Endodermal cell (in vitro differentiated cells): ENCODE measurements at regions not wholly inside any gene's neighbourhood (a gene's known extent, or its start where the extent isn't known, plus 50 kb on each side); places are given as distances from the start of the nearest gene placed in this dataset.

ENCODE experiments used
- DNase-seq: peaks from one replicate; pipeline ENCODE4 v3.0.0-alpha.2; 2017
- H3K27ac ChIP-seq: 2 replicates; pipeline ENCODE4 v1.5.1; 2013; ENCODE audit warnings: mild to moderate bottlenecking, low read depth, low read length, moderate library complexity
- H3K27me3 ChIP-seq: 2 replicates; pipeline ENCODE4 v1.6.1; 2013; ENCODE audit warnings: mild to moderate bottlenecking, low read length, moderate library complexity; ENCODE audit not compliant: insufficient read depth, control insufficient read depth, poor library complexity, severe bottlenecking
- H3K36me3 ChIP-seq: 2 replicates; pipeline ENCODE4 v1.7.0; 2013; ENCODE audit warnings: mild to moderate bottlenecking, low read length, moderate library complexity; ENCODE audit not compliant: control insufficient read depth, insufficient read depth
- H3K4me1 ChIP-seq: one replicate; pipeline ENCODE4 v1.7.0; 2013; ENCODE audit warnings: low read length; ENCODE audit not compliant: control insufficient read depth, insufficient read depth
- H3K4me3 ChIP-seq: 2 replicates; pipeline ENCODE4 v1.5.1; 2013; ENCODE audit warnings: mild to moderate bottlenecking, low read length, moderate library complexity
- H3K9ac ChIP-seq: 2 replicates; pipeline ENCODE4 v1.6.1; 2013; ENCODE audit warnings: mild to moderate bottlenecking, low read length, moderate library complexity; ENCODE audit not compliant: poor library complexity, severe bottlenecking; ENCODE audit errors: extremely low read depth
- H3K9me3 ChIP-seq: 2 replicates; pipeline ENCODE4 v1.6.1; 2013; ENCODE audit warnings: mild to moderate bottlenecking, low read length, moderate library complexity; ENCODE audit not compliant: control insufficient read depth
- H3K27ac Mint-ChIP-seq: 2 replicates; pipeline ENCODE4 v1.8.0; 2020; ENCODE audit warnings: mixed read lengths
- H3K27me3 Mint-ChIP-seq: 2 replicates; pipeline ENCODE4 v1.8.0; 2021; ENCODE audit warnings: mild to moderate bottlenecking, mixed read lengths; ENCODE audit not compliant: insufficient read depth
- H3K36me3 Mint-ChIP-seq: 2 replicates; pipeline ENCODE4 v1.8.0; 2020; ENCODE audit warnings: low read depth, mixed read lengths
- H3K4me1 Mint-ChIP-seq: 2 replicates; pipeline ENCODE4 v1.8.0; 2020; ENCODE audit warnings: mixed read lengths
- H3K4me3 Mint-ChIP-seq: 2 replicates; pipeline ENCODE4 v1.8.0; 2020; ENCODE audit warnings: mild to moderate bottlenecking, moderate library complexity, mixed read lengths
- H3K9me3 Mint-ChIP-seq: 2 replicates; pipeline ENCODE4 v1.8.0; 2020; ENCODE audit warnings: mild to moderate bottlenecking, mixed read lengths
- CTCF ChIP-seq: fragments of 200-600 bp; sonication (generic); conservative IDR thresholded peaks from 2 replicates; pipeline ENCODE4 v1.5.0; 2021; ENCODE audit warnings: antibody characterized with exemption, mild to moderate bottlenecking
- WGBS, 2 experiments: methylation state at CpG; one replicate each; pipeline versions ENCODE4 v1.1.5 to v1.1.7; 2013; ENCODE audit warnings: missing lambda C conversion rate in 2 of 2, mixed read lengths in 1 of 2; ENCODE audit not compliant: insufficient coverage in 1 of 2, insufficient read length in 1 of 2; 5-methylcytosine and 5-hydroxymethylcytosine counted together

- Histone ChIP-seq H3K9me3 (no peaks in the 10 kb centered on the region), H3K9ac (no peak overlapping the region), H3K27ac (peak overlapping the region; percentile 63), H3K36me3 (no peaks in the 10 kb centered on the region), H3K4me3 (no peak overlapping the region), H3K27me3 (no peaks in the 10 kb centered on the region), H3K4me1 (no peaks in the 10 kb centered on the region)
- Mint-ChIP-seq H3K27ac (no peak overlapping the region), H3K27me3 (no peaks in the 10 kb centered on the region), H3K9me3 (peaks cover 10% of the 10 kb centered on the region), H3K4me3 (no peak overlapping the region), H3K36me3 (no peaks in the 10 kb centered on the region), H3K4me1 (no peaks in the 10 kb centered on the region)
- 94 to 98% methylated on average over 7 to 9 of the region's 9 CpGs for WGBS, 2 experiments
- TF ChIP-seq CTCF, result no peak
- DNase-seq, result no peak
Observed at GRCh38 chr3:127093312-127093711, 99.6 kb upstream of the PRR23E start.

- DNase-seq, result no peak
- Histone ChIP-seq H3K9ac (no peak overlapping the region), H3K9me3 (no peaks in the 10 kb centered on the region), H3K4me1 (no peaks in the 10 kb centered on the region), H3K27ac (no peak overlapping the region), H3K4me3 (no peak overlapping the region), H3K27me3 (no peaks in the 10 kb centered on the region), H3K36me3 (no peaks in the 10 kb centered on the region)
- H3K4me1 Mint-ChIP-seq, result no peaks in the 10 kb centered on the region
- H3K27ac Mint-ChIP-seq, result no peak overlapping the region
- peaks cover 10% of the 10 kb centered on the region for H3K9me3 Mint-ChIP-seq
- TF ChIP-seq CTCF, result no peak
- 92 to 100% methylated on average over 4 of the region's 4 CpGs for WGBS, 2 experiments
- no peak overlapping the region for H3K4me3 Mint-ChIP-seq
- no peaks in the 10 kb centered on the region for H3K36me3 Mint-ChIP-seq
- H3K27me3 Mint-ChIP-seq, result no peaks in the 10 kb centered on the region
Observed at GRCh38 chr3:127095774-127096173, 97.2 kb upstream of the PRR23E start.

- Mint-ChIP-seq H3K9me3 (peaks cover 10% of the 10 kb centered on the region), H3K27me3 (no peaks in the 10 kb centered on the region), H3K36me3 (no peaks in the 10 kb centered on the region), H3K27ac (no peak overlapping the region), H3K4me3 (no peak overlapping the region), H3K4me1 (no peaks in the 10 kb centered on the region)
- H3K4me1 ChIP-seq, result no peaks in the 10 kb centered on the region
- no peaks in the 10 kb centered on the region for H3K36me3 ChIP-seq
- H3K9me3 ChIP-seq, result no peaks in the 10 kb centered on the region
- DNase-seq, result no peak
- H3K27me3 ChIP-seq, result no peaks in the 10 kb centered on the region
- no peak for TF ChIP-seq CTCF
- WGBS, 2 experiments, result 86 to 98% methylated on average over 8 to 11 of the region's 11 CpGs
- no peak overlapping the region for H3K4me3 ChIP-seq
- H3K9ac ChIP-seq, result no peak overlapping the region
- no peak overlapping the region for H3K27ac ChIP-seq
Observed at GRCh38 chr3:127096256-127097071, 96.5 kb upstream of the PRR23E start.
